GM12874 (cell line): ENCODE measurements at regions not wholly inside any gene's neighbourhood (a gene's known extent, or its start where the extent isn't known, plus 50 kb on each side); places are given as distances from the start of the nearest gene placed in this dataset.

Experiments used
- TF ChIP-seq, protein P1 (sequence below): IDR thresholded peaks from 2 replicates; pipeline ENCODE4 v1.5.1; 2011; ENCODE audit warnings: low read depth, mild to moderate bottlenecking, control low read depth, low read length, moderate library complexity; ENCODE audit not compliant: insufficient read depth

DNA sequence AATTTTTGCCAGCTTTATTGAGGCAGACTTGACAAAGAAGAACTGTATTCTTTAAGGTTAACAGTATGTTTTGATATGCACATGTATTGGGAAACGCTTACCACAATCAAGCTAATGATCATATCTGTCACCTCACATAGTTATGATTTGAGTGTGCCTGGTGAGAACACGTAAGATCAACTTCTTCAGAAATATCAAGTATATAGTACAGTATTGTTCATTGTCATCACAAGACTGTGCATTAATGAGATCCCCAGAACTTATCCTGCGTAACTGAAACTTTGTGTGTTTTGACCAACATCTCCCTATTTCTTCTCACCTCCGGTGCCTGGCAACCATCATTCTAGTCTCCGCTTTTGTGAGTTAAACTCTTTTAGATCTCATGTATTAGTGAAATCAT lies 756.4 kb upstream of the EEF2KMT start:
- TF ChIP-seq, protein P1, sequence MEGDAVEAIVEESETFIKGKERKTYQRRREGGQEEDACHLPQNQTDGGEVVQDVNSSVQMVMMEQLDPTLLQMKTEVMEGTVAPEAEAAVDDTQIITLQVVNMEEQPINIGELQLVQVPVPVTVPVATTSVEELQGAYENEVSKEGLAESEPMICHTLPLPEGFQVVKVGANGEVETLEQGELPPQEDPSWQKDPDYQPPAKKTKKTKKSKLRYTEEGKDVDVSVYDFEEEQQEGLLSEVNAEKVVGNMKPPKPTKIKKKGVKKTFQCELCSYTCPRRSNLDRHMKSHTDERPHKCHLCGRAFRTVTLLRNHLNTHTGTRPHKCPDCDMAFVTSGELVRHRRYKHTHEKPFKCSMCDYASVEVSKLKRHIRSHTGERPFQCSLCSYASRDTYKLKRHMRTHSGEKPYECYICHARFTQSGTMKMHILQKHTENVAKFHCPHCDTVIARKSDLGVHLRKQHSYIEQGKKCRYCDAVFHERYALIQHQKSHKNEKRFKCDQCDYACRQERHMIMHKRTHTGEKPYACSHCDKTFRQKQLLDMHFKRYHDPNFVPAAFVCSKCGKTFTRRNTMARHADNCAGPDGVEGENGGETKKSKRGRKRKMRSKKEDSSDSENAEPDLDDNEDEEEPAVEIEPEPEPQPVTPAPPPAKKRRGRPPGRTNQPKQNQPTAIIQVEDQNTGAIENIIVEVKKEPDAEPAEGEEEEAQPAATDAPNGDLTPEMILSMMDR: no peak

DNA sequence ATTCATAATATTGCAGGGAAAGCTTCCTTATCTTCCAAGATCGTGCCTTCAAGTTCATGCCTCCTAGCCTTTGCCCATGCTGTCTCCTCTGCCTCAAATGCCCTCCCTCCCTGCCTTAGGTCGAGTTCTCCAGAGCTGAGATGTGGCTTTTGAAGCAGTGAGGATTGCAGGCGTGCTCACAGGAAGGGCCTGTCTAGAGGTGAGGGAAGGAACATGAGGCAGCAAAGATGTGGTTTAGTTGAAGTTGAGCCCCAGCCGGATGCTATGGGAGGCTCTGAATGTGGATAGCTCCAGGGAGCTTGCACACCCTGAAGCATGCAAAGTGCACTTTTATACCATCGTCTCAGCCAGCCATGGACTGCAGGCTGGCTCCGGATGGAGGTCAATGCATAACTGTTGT lies 754.6 kb upstream of the EEF2KMT start:
- TF ChIP-seq, protein P1: no peak

GRCh38 chr16:5851393-5851982 lies 753.9 kb upstream of the EEF2KMT start:
- TF ChIP-seq, protein P1: no peak

DNA sequence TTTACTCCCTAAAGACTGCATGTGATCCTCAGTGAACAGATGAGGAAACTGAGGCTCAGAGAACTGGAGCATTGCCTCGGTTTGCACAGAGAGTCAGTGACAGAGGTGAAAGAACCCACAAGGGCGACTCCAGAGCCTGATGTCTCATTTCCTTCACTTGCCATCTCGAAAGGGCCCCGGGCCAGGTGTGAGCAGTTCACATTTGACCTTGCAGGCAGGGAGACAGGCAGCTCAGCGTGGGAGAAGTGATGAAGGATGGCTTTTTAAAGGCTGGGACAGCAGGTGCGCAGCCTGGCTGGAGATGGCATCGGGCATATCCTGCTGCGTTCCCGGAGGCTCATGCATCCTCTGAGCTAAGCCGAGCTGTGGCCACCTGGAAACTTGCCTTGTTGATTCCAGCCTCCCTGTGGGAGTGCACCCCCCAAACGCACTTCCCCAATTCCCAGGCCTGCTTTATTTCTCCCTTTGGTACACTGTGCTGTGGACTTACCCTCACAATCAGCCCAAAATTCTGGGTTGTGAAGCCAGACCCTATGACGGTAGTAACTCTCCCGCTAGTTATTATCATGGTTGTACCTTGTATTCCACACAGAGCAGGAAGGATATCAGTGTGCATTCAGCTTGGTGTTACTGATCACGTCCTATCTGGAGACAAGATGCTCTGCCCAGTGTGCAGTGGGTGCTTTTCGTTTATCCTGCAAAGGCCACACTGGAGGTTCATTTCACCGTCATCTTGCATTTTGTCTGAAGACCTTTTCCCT lies 753.2 kb upstream of the EEF2KMT start:
- TF ChIP-seq, protein P1: no peak

DNA sequence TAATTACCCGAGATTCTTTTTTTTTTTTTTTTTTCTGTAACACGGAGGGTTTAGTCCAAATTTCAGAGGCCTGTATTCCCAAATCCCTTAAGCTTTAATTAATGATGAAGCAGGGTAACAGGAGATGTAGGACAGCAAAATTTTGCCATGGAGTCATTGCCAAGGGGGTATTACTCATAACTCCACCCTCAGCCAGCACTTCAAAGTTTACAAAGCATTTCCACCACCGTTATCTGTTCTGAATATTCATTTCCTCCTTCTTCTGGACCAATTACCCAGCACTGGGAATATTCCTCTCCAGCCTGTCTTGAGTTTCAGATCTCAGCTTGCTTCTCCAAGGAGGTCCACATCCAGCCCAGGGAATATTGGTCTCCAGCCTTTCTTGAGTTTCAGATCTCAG lies 747.5 kb upstream of the EEF2KMT start:
- TF ChIP-seq, protein P1: no peak

GRCh38 chr16:5841974-5842373 lies 744.4 kb upstream of the EEF2KMT start:
- TF ChIP-seq, protein P1: no peak

- TF ChIP-seq, protein P1: no peak
These were observed 741.1 kb upstream of the EEF2KMT start for GRCh38 chr16:5838725-5839124.
